ENCODE measurements at regions not wholly inside any gene's neighbourhood (a gene's known extent, or its start where the extent isn't known, plus 50 kb on each side); places are given as distances from the start of the nearest gene placed in this dataset.

DNA sequence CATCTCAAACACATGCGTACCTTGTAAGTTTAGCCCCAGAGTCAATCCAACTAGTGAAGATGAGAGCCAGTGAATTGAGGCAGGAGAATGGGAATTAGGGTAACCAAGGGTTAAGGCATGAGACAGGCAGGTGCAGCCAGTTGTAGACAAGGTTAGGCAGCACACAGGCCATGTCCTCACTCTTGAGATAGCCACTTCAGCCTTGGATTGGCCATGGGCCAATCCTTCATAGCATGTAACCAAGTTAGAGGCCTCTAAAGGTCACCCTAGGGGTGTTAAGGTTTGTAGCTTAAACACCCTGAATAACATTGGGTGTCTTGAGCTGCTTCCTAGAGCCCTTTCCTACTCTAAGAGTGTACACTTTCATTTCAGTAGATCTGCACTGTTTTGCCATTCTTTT is 208.2 kb upstream of the RBM19 start:
- TF ChIP-seq, protein P1, sequence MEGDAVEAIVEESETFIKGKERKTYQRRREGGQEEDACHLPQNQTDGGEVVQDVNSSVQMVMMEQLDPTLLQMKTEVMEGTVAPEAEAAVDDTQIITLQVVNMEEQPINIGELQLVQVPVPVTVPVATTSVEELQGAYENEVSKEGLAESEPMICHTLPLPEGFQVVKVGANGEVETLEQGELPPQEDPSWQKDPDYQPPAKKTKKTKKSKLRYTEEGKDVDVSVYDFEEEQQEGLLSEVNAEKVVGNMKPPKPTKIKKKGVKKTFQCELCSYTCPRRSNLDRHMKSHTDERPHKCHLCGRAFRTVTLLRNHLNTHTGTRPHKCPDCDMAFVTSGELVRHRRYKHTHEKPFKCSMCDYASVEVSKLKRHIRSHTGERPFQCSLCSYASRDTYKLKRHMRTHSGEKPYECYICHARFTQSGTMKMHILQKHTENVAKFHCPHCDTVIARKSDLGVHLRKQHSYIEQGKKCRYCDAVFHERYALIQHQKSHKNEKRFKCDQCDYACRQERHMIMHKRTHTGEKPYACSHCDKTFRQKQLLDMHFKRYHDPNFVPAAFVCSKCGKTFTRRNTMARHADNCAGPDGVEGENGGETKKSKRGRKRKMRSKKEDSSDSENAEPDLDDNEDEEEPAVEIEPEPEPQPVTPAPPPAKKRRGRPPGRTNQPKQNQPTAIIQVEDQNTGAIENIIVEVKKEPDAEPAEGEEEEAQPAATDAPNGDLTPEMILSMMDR (conservative IDR thresholded peaks at IDR 0.05; ENCODE audit: low read depth, low read length), result no peak
- TF ChIP-seq EZH2 (IDR thresholded peaks at IDR 0.05; ENCODE audit: borderline replicate concordance, low read depth, low read length, poor library complexity, severe bottlenecking), result no peak

Data from A673 (cell line).